Liver (tissue), 8 donors: ENCODE measurements at regions not wholly inside any gene's neighbourhood (a gene's known extent, or its start where the extent isn't known, plus 50 kb on each side); places are given as distances from the start of the nearest gene placed in this dataset.
"Not testable (repeated sequence)": the region's sequence is repeated elsewhere in the genome, so short reads cannot be mapped to it uniquely, and the experiment has no call there.

Experiments used
- DNase-seq: peaks from one replicate; pipeline ENCODE4 v3.0.0-alpha.2; 2017; ENCODE audit warnings: low spot score
- H3K27ac ChIP-seq, 2 donors: one replicate each; pipeline ENCODE4 v1.7.0; 2013; ENCODE audit warnings: inconsistent platforms in 2 of 2, low read length in 2 of 2, control low read depth in 1 of 2, low read depth in 1 of 2, mild to moderate bottlenecking in 1 of 2
- H3K27me3 ChIP-seq, 4 donors: one replicate each; pipeline versions ENCODE4 v1.6.1 to v1.7.0; 2013; ENCODE audit warnings: low read length in 3 of 4, inconsistent platforms in 1 of 4, mild to moderate bottlenecking in 1 of 4, moderate library complexity in 1 of 4; ENCODE audit not compliant: control insufficient read depth in 4 of 4, insufficient read depth in 4 of 4
- H3K36me3 ChIP-seq, 4 donors: one replicate each; pipeline versions ENCODE4 v1.6.1 to v1.7.0; 2013; ENCODE audit warnings: low read length in 3 of 4, mild to moderate bottlenecking in 3 of 4, low read depth in 1 of 4, moderate library complexity in 1 of 4; ENCODE audit not compliant: control insufficient read depth in 4 of 4, insufficient read depth in 3 of 4
- H3K4me1 ChIP-seq, 4 donors: one replicate each; pipeline versions ENCODE4 v1.6.1 to v1.7.0; 2013; ENCODE audit warnings: low read length in 3 of 4, mild to moderate bottlenecking in 3 of 4, moderate library complexity in 1 of 4; ENCODE audit not compliant: control insufficient read depth in 4 of 4, insufficient read depth in 4 of 4
- H3K4me3 ChIP-seq, 3 donors: one replicate each; pipeline versions ENCODE4 v1.6.1 to v1.7.0; 2013; ENCODE audit warnings: low read length in 3 of 3, control low read depth in 1 of 3, low read depth in 1 of 3, mild to moderate bottlenecking in 1 of 3
- H3K9ac ChIP-seq, 2 donors: one replicate each; pipeline ENCODE4 v1.7.0; 2013; ENCODE audit warnings: low read length in 2 of 2, mild to moderate bottlenecking in 2 of 2, moderate library complexity in 2 of 2, control low read depth in 1 of 2, low read depth in 1 of 2
- H3K9me3 ChIP-seq, 4 donors: one replicate each; pipeline versions ENCODE4 v1.6.1 to v1.7.0; 2013; ENCODE audit warnings: low read length in 3 of 4; ENCODE audit not compliant: control insufficient read depth in 4 of 4
- ATF3 ChIP-seq: IDR thresholded peaks from 2 replicates; pipeline ENCODE4 v1.6.1; 2016; ENCODE audit warnings: antibody characterized with exemption
- CTCF ChIP-seq: fragments of 150-350 bp; IDR thresholded peaks from 2 replicates; pipeline ENCODE4 v1.5.1; 2017; ENCODE audit warnings: improper control_type of control experiment, low read depth, low read length; ENCODE audit not compliant: missing input control
- EGR1 ChIP-seq, 2 donors: IDR thresholded peaks; 2 replicates each; pipeline ENCODE4 v1.6.1; 2016 to 2018; ENCODE audit warnings: antibody characterized with exemption in 2 of 2, low read depth in 2 of 2
- FOXA1 ChIP-seq: IDR thresholded peaks from 2 replicates; pipeline ENCODE4 v1.6.1; 2016; ENCODE audit warnings: antibody characterized with exemption
- FOXA2 ChIP-seq: IDR thresholded peaks from 2 replicates; pipeline ENCODE4 v1.6.1; 2016; ENCODE audit warnings: antibody characterized with exemption
- GABPA ChIP-seq, 2 donors: IDR thresholded peaks in 1 of 2; conservative IDR thresholded peaks in 1 of 2; 2 replicates each; pipeline ENCODE4 v1.6.1; 2016; ENCODE audit warnings: antibody characterized with exemption in 2 of 2, mild to moderate bottlenecking in 1 of 2, moderate library complexity in 1 of 2
- HNF4A ChIP-seq, 2 donors: conservative IDR thresholded peaks; 2 replicates each; pipeline ENCODE4 v1.6.1; 2016; ENCODE audit warnings: antibody characterized with exemption in 2 of 2, mild to moderate bottlenecking in 2 of 2
- HNF4G ChIP-seq: IDR thresholded peaks from 2 replicates; pipeline ENCODE4 v1.6.1; 2016; ENCODE audit warnings: antibody characterized with exemption
- JUND ChIP-seq, 2 donors: IDR thresholded peaks; 2 replicates each; pipeline ENCODE4 v1.6.1; 2016; ENCODE audit warnings: antibody characterized with exemption in 2 of 2
- MAX ChIP-seq: IDR thresholded peaks from 2 replicates; pipeline ENCODE4 v1.6.1; 2016; ENCODE audit warnings: antibody characterized with exemption
- NR2F2 ChIP-seq: IDR thresholded peaks from 2 replicates; pipeline ENCODE4 v1.6.1; 2016; ENCODE audit warnings: antibody characterized with exemption
- RAD21 ChIP-seq, 2 donors: IDR thresholded peaks; 2 replicates each; pipeline ENCODE4 v1.6.1; 2016; ENCODE audit warnings: antibody characterized with exemption in 2 of 2, mild to moderate bottlenecking in 2 of 2
- REST ChIP-seq: IDR thresholded peaks from 2 replicates; pipeline ENCODE4 v1.6.1; 2016; ENCODE audit warnings: antibody characterized with exemption, mild to moderate bottlenecking
- RXRA ChIP-seq, 2 donors: IDR thresholded peaks; 2 replicates each; pipeline ENCODE4 v1.6.1; 2017 to 2018; ENCODE audit warnings: antibody characterized with exemption in 2 of 2, mild to moderate bottlenecking in 1 of 2
- SP1 ChIP-seq: IDR thresholded peaks from 2 replicates; pipeline ENCODE4 v1.6.1; 2018; ENCODE audit warnings: antibody characterized with exemption, mild to moderate bottlenecking
- TAF1 ChIP-seq: conservative IDR thresholded peaks from 2 replicates; pipeline ENCODE4 v1.6.1; 2016; ENCODE audit warnings: antibody characterized with exemption, mild to moderate bottlenecking
- YY1 ChIP-seq: IDR thresholded peaks from 2 replicates; pipeline ENCODE4 v1.6.1; 2016; ENCODE audit warnings: antibody characterized with exemption, mild to moderate bottlenecking
- ZBTB33 ChIP-seq: IDR thresholded peaks from 2 replicates; pipeline ENCODE4 v1.6.1; 2016; ENCODE audit warnings: antibody characterized with exemption
- WGBS: extraction: QIAGEN DNeasy Blood & Tissue Kit; methylation state at CpG from one replicate; pipeline ENCODE4 v1.1.7; 2013; 5-methylcytosine and 5-hydroxymethylcytosine counted together
- donor health status: healthy.
- donor health status: healthy.
- donor health status: healthy.
- donor health status: healthy.
- donor health status: healthy.

- TF ChIP-seq ATF3 (no peak), YY1 (no peak), CTCF (no peak)
Observed at GRCh38 chr1:56123421-56123820, 455.9 kb downstream of the PLPP3 start (continued).

GRCh38 chr1:56120021-56120420 lies 459.3 kb downstream of the PLPP3 start:
- Histone ChIP-seq H3K36me3 (no peaks in the 10 kb centered on the region), H3K4me3 (no peak overlapping the region), H3K4me1 (no peaks in the 10 kb centered on the region), H3K9ac (no peak overlapping the region), H3K27ac (no peak overlapping the region), H3K27me3 (no peaks in the 10 kb centered on the region), H3K9me3 (peaks cover 0 to 2% (median 0%) of the 10 kb centered on the region in 4 donors)
- 74% methylated on average over 2 of the region's 2 CpGs for WGBS
- no peak for DNase-seq
- TF ChIP-seq FOXA1 (no peak), REST (no peak), ATF3 (no peak), RXRA (IDR thresholded peaks at IDR 0.05) (no peak), JUND (IDR thresholded peaks at IDR 0.05) (no peak), EGR1 (IDR thresholded peaks at IDR 0.05; ENCODE audit: low read depth in 2 of 2) (no peak), NR2F2 (no peak), TAF1 (no peak), MAX (no peak), GABPA (IDR thresholded peaks at IDR 0.05 in 1 of 2, conservative IDR thresholded peaks at IDR 0.05 in 1 of 2) (no peak), FOXA2 (no peak), ZBTB33 (no peak), RAD21 (IDR thresholded peaks at IDR 0.05) (no peak), YY1 (no peak), CTCF (no peak), HNF4A (conservative IDR thresholded peaks at IDR 0.05) (no peak), HNF4G (no peak), SP1 (no peak)

GRCh38 chr1:56118676-56119075 lies 460.7 kb downstream of the PLPP3 start:
- H3K4me1 ChIP-seq, H3K9me3 ChIP-seq, H3K27ac ChIP-seq, DNase-seq, H3K9ac ChIP-seq, H3K36me3 ChIP-seq, H3K4me3 ChIP-seq, H3K27me3 ChIP-seq: not testable (repeated sequence)
- WGBS = 95% methylated on average over 4 of the region's 4 CpGs
